Natural killer cell (primary cell): ENCODE measurements at regions not wholly inside any gene's neighbourhood (a gene's known extent, or its start where the extent isn't known, plus 50 kb on each side); places are given as distances from the start of the nearest gene placed in this dataset.
A peak's percentile ranks its signal among the peaks of the same experiment; 100 is the strongest.

Experiments
- ATAC-seq, 3 donors: fragments of 150-1000 bp in 2 of 3; fragments of 200-7000 bp in 1 of 3; cut with Tn5 transposase; 1 replicate in 1 of 3; 2 replicates in 2 of 3; pipeline ENCODE4 v1.10.0; 2021; ENCODE audit warnings: mild to moderate bottlenecking in 2 of 3, moderate library complexity in 2 of 3
- DNase-seq, 2 donors: peaks; one replicate each; pipeline versions ENCODE4 v3.0.0 to v3.0.0-alpha.2; 2013 to 2021; ENCODE audit warnings: mixed read lengths in 1 of 2
- H3K27ac ChIP-seq: one replicate; pipeline ENCODE4 v1.5.1; 2013; ENCODE audit warnings: mild to moderate bottlenecking, low read length
- H3K27me3 ChIP-seq: one replicate; pipeline ENCODE4 v1.6.1; 2013; ENCODE audit warnings: low read length; ENCODE audit not compliant: control insufficient read depth, insufficient read depth
- H3K36me3 ChIP-seq: one replicate; pipeline ENCODE4 v1.6.1; 2013; ENCODE audit warnings: low read length; ENCODE audit not compliant: control insufficient read depth, insufficient read depth
- H3K4me1 ChIP-seq: one replicate; pipeline ENCODE4 v1.6.1; 2013; ENCODE audit warnings: low read length; ENCODE audit not compliant: control insufficient read depth, insufficient read depth
- H3K4me3 ChIP-seq: one replicate; pipeline ENCODE4 v1.5.1; 2013; ENCODE audit warnings: low read length
- H3K9me3 ChIP-seq: one replicate; pipeline ENCODE4 v1.6.1; 2013; ENCODE audit warnings: low read length; ENCODE audit not compliant: control insufficient read depth, insufficient read depth
- H3K27ac Mint-ChIP-seq, 2 donors: one replicate each; pipeline ENCODE4 v1.8.0; 2022; ENCODE audit warnings: mild to moderate bottlenecking in 2 of 2, mixed read lengths in 2 of 2, moderate library complexity in 1 of 2
- H3K27me3 Mint-ChIP-seq, 2 donors: one replicate each; pipeline ENCODE4 v1.8.0; 2022; ENCODE audit warnings: low read depth in 2 of 2, mixed read lengths in 2 of 2
- H3K36me3 Mint-ChIP-seq: one replicate; pipeline ENCODE4 v1.8.0; 2022; ENCODE audit warnings: mixed read lengths
- H3K4me1 Mint-ChIP-seq, 2 donors: one replicate each; pipeline ENCODE4 v1.8.0; 2022; ENCODE audit warnings: mixed read lengths in 2 of 2
- H3K4me3 Mint-ChIP-seq: one replicate; pipeline ENCODE4 v1.8.0; 2022; ENCODE audit warnings: mild to moderate bottlenecking, moderate library complexity, mixed read lengths
- H3K9me3 Mint-ChIP-seq, 2 donors: one replicate each; pipeline ENCODE4 v1.8.0; 2022; ENCODE audit warnings: mixed read lengths in 2 of 2
- CTCF ChIP-seq: fragments of 200-600 bp; IDR thresholded peaks from one replicate; pipeline ENCODE4 v1.8.0; 2022; ENCODE audit warnings: antibody characterized with exemption
- WGBS: methylation state at CpG from one replicate; pipeline ENCODE4 v1.1.7; 2013; ENCODE audit warnings: missing lambda C conversion rate; ENCODE audit not compliant: insufficient coverage; 5-methylcytosine and 5-hydroxymethylcytosine counted together
- intact Hi-C: fragments of 100-400 bp; cut with micrococcal nuclease; formaldehyde crosslinking; loops from one replicate; pipeline ENCODE4 v1.14.2; 2022

GRCh38 chr2:42965910-42966309 lies 173.5 kb upstream of the HAAO start:
- Histone ChIP-seq H3K4me1 (peaks cover 49% of the 10 kb centered on the region), H3K27me3 (no peaks in the 10 kb centered on the region), H3K4me3 (no peak overlapping the region), H3K9me3 (no peaks in the 10 kb centered on the region), H3K36me3 (no peaks in the 10 kb centered on the region), H3K27ac (no peak overlapping the region)
- Mint-ChIP-seq H3K27me3 (no peaks in the 10 kb centered on the region), H3K36me3 (no peaks in the 10 kb centered on the region), H3K4me3 (no peak overlapping the region), H3K4me1 (peaks cover 18 to 35% of the 10 kb centered on the region in 2 donors), H3K9me3 (no peaks in the 10 kb centered on the region), H3K27ac (no peak overlapping the region)
- WGBS = 94% methylated on average over 5 of the region's 5 CpGs
- no peak for TF ChIP-seq CTCF
- intact Hi-C loops = no loop called here
- no peak for DNase-seq
- ATAC-seq = no peak

- no peaks in the 10 kb centered on the region for H3K27me3 ChIP-seq
- no peaks in the 10 kb centered on the region for H3K36me3 Mint-ChIP-seq
- WGBS = 95% methylated on average over 4 of the region's 4 CpGs
- peaks cover 57% of the 10 kb centered on the region for H3K4me1 ChIP-seq
- no peaks in the 10 kb centered on the region for H3K36me3 ChIP-seq
- H3K4me3 Mint-ChIP-seq = no peak overlapping the region
- ATAC-seq = no peak
- no peak for DNase-seq
- TF ChIP-seq CTCF = no peak
- no peak overlapping the region for H3K27ac Mint-ChIP-seq
- intact Hi-C loops = no loop called here
- H3K27me3 Mint-ChIP-seq = no peaks in the 10 kb centered on the region
- peaks cover 18 to 39% of the 10 kb centered on the region in 2 donors for H3K4me1 Mint-ChIP-seq
- H3K9me3 Mint-ChIP-seq = no peaks in the 10 kb centered on the region
- H3K4me3 ChIP-seq = no peak overlapping the region
- no peak overlapping the region for H3K27ac ChIP-seq
- no peaks in the 10 kb centered on the region for H3K9me3 ChIP-seq
These were observed 172.8 kb upstream of the HAAO start for GRCh38 chr2:42965196-42965595.

- ATAC-seq = peak in 1 of 3 donors; percentile 54
- no peaks in the 10 kb centered on the region for H3K27me3 Mint-ChIP-seq
- no peaks in the 10 kb centered on the region for H3K36me3 Mint-ChIP-seq
- peaks cover 60% of the 10 kb centered on the region for H3K4me1 ChIP-seq
- no peak overlapping the region for H3K27ac ChIP-seq
- no peak overlapping the region for H3K4me3 Mint-ChIP-seq
- H3K4me3 ChIP-seq = no peak overlapping the region
- no peak for TF ChIP-seq CTCF
- no peaks in the 10 kb centered on the region for H3K9me3 ChIP-seq
- DNase-seq = no peak
- no peaks in the 10 kb centered on the region for H3K27me3 ChIP-seq
- no peaks in the 10 kb centered on the region for H3K9me3 Mint-ChIP-seq
- H3K36me3 ChIP-seq = no peaks in the 10 kb centered on the region
- WGBS = 48% methylated on average over 6 of the region's 6 CpGs
- intact Hi-C loops = loop anchor here (5.0 kb wide), 2 partner anchors 163 to 263 kb away; partner anchors contain the start of gene ZFP36L2
- H3K27ac Mint-ChIP-seq = no peak overlapping the region
- peaks cover 22 to 45% of the 10 kb centered on the region in 2 donors for H3K4me1 Mint-ChIP-seq
These were observed 172.2 kb upstream of the HAAO start for GRCh38 chr2:42964439-42965083.
